ENCODE measurements at regions not wholly inside any gene's neighbourhood (a gene's known extent, or its start where the extent isn't known, plus 50 kb on each side); places are given as distances from the start of the nearest gene placed in this dataset.
A peak's percentile ranks its signal among the peaks of the same experiment; 100 is the strongest.

DNA sequence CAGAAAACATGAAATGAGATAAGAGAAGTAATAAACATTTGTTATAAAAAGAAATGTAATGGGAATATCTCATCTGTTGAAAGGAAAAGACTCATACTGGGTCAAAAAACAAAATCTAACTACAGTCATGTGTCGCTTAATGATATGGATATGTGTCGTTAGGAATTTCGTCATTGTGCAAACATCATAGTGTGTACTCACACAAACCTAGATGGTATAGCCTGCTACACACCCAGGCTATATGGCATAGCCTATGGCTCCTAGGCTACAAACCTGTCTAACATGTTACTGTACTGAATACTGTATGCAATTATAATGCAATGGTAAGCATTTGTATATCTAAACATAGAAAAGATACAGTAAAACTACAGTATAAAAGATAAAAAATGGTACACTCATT lies 89.8 kb upstream of the ZC3H12C start:
- TF ChIP-seq, protein P1, sequence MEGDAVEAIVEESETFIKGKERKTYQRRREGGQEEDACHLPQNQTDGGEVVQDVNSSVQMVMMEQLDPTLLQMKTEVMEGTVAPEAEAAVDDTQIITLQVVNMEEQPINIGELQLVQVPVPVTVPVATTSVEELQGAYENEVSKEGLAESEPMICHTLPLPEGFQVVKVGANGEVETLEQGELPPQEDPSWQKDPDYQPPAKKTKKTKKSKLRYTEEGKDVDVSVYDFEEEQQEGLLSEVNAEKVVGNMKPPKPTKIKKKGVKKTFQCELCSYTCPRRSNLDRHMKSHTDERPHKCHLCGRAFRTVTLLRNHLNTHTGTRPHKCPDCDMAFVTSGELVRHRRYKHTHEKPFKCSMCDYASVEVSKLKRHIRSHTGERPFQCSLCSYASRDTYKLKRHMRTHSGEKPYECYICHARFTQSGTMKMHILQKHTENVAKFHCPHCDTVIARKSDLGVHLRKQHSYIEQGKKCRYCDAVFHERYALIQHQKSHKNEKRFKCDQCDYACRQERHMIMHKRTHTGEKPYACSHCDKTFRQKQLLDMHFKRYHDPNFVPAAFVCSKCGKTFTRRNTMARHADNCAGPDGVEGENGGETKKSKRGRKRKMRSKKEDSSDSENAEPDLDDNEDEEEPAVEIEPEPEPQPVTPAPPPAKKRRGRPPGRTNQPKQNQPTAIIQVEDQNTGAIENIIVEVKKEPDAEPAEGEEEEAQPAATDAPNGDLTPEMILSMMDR (IDR thresholded peaks at IDR 0.05; ENCODE audit: extremely low read depth, missing control alignments), result no peak
- DNase-seq (ENCODE audit: low spot score), result no peak

DNA sequence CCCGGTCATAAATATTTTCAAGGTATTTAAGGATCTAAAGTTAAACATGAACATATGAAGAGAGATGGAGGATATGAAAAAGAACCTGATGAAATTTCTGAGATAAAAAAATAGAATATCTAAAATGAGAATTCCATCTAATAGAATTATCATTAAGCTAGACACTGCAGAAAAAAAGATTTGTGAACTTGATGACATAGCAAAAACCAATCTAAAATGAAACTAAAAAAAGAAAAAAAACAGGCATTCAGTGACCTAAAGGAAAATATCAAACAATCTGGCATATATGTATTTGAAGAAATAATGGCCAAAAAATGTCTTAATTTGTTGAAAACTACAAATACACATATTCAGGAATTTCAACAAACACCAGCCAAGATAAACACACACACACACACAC lies 81.6 kb upstream of the ZC3H12C start:
- TF ChIP-seq, protein P1 (IDR thresholded peaks at IDR 0.05; ENCODE audit: extremely low read depth, missing control alignments), result no peak
- DNase-seq (ENCODE audit: low spot score), result no peak

DNA sequence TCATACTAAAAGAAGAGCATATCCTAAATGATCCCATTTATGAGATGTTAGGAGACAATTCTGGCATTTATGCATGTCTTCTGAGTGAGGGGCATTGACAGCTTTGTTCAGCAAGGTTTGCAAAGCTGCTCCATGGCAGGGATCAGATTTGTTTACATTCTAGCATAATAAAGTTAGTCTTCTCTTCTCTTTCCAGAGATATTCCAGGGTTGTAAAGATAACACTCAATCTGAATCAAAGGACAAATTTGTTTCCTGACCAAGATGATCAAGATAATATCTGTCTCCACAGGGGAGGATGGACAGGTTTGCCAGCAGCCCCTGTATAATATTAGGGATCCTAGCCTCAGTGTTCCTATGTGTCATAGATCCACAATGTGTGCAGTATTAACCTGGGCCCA lies 77.5 kb upstream of the ZC3H12C start:
- no peak for DNase-seq (ENCODE audit: low spot score)

DNA sequence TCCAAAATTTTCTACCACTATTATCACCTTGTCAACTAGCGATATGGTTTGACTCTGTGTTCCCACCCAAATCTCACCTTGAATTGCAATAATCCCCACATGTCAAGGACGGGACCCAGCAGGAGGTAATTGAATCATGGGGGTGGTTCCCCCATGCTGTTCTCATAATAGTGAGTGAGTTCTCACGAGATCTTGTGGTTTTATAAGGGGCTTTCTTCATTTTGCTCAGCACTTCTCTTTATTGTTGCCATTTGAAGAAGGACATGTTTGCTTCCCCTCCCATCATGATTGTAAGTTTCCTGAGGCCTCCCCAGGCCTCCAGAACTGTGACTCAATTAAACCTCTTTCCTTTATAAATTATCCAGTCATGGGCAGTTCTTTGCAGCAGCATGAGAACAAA lies 73.5 kb upstream of the ZC3H12C start:
- no peak for DNase-seq (ENCODE audit: low spot score)
- TF ChIP-seq, protein P1 (IDR thresholded peaks at IDR 0.05; ENCODE audit: extremely low read depth, missing control alignments), result no peak

More for the DNA sequence above, 77.5 kb upstream of the ZC3H12C start:
- TF ChIP-seq, protein P1 (IDR thresholded peaks at IDR 0.05; ENCODE audit: extremely low read depth, missing control alignments), result no peak

DNA sequence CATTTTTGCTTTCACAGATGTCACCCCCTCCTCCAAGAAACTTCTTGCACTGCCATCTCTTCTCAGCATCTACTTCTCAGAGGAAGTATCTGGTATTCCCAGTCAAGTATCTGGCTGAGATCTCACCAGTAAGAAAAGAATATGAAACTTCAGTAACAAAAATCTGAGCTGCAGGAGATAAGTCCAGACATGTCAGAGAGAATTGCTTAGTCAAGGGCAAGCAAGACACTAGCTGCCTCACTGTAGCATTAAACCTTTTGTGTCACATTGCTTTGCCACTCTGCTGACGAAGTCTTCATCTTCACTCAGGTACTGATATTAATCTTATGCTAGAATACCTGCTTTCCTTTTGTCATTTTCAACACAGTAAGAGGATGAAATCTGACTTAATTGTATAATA lies 70.6 kb upstream of the ZC3H12C start:
- DNase-seq (ENCODE audit: low spot score), result no peak
- TF ChIP-seq, protein P1 (IDR thresholded peaks at IDR 0.05; ENCODE audit: extremely low read depth, missing control alignments), result no peak

DNA sequence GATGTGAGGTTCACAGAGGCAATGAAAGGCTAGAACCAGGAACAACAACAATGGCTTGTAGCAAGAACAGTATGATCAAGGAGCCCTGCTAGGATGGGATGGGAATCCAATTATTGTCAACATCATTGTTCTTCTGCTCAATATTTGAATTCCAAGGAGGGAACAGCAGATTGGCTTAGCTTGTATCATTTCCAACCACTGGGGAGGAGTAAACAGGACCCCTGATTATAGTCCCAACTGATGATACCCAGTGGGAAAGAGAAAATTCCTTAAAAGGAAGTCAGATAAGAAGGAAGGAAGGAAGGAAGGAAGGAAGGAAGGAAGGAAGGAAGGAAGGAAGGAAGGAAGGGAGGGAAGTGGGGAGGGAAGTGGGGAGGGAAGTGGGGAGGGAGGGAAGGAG lies 69.5 kb upstream of the ZC3H12C start:
- TF ChIP-seq, protein P1 (IDR thresholded peaks at IDR 0.05; ENCODE audit: extremely low read depth, missing control alignments), result no peak
- no peak for DNase-seq (ENCODE audit: low spot score)

DNA sequence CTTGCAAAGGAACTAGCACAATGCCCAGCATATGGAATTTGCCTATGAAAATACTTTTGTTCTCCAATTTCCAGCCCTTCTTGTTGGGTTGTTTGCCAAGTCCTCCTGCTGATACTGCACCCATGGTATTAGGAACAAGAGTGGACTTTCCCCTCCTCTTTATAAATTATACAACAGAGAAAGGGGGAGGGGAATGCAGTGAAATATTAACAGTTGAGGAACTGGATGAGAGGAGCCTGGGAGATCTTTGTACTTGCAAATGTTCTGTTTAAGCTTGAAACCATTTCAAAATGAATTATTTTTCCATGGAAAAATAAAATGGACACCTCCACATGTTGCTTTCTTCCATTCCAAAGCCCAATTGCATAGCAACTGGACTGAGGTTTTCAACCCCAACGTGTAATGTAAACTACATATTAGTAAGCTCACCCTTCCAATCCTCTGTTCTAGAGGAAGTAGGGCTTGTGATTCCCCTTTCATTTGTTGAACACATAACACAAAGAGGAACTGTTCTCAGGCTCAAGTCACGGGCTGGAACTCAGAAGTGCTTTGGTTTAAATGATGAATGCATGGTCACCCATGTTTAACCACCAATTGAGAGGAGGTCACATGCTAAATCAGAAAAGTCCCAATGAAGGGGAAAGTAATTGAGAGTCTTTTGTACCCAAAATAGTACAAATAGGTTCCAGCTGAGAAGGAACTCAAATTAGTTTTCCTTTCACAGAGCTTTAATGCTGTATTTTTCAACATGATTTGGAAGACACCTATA lies 66.2 kb upstream of the ZC3H12C start:
- TF ChIP-seq, protein P1 (IDR thresholded peaks at IDR 0.05; ENCODE audit: extremely low read depth, missing control alignments), result no peak
- DNase-seq (ENCODE audit: low spot score), result peak; percentile 76

All from GM20000 (cell line).